ENCODE measurements at regions not wholly inside any gene's neighbourhood (a gene's known extent, or its start where the extent isn't known, plus 50 kb on each side); places are given as distances from the start of the nearest gene placed in this dataset.
"Not testable (repeated sequence)": the region's sequence is repeated elsewhere in the genome, so short reads cannot be mapped to it uniquely, and the experiment has no call there.

DNA sequence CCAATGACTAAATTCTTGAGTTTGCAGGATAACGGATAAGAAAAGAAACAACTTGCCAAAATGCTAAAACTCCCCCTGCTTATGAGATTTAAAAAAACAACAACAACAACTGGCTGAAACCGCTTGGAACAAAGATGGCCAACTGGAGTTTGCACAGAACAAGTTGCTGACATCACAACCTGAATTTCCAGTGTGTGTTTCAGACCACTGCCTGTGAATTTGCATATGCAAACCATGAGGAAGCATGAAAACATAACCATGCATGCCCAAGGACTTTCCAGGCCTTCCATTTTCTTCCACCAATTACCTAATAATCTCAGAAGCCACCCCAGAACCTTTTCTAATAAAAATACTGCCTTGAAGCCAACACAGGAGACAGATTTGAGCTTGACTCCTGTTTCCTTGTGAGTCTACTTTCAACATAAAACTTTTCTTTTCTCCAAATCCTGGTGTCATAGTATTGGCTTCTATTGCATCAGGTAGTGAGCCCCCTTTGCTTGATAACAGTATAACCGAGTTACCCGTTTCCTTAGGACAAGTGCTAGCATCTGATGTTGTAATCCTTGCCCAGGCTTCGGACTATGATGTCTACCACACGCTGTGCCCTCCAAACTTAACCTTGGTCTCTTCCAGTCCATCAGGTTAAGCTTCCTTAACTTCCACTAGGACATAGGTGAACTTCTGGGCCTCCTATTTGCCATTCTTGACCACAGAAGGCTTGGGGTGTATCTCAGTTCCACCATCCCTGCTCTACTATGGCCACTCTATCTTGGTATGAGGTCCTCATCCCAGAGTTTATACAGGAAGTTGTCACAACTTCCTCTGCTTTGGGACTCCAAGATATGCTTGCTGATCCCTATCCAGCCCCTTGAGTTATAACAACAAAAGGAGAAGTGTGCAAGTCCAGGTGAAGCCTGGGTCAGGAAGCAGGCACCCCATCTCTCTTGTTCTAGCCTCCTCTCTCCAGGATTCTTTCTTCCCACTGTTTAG is 385.5 kb upstream of the INTU start:
- DNase-seq (no peak), ATAC-seq (ENCODE audit: poor library complexity) (no peak)
- intact Hi-C loops (cut with DNase I), result no loop called here

DNA sequence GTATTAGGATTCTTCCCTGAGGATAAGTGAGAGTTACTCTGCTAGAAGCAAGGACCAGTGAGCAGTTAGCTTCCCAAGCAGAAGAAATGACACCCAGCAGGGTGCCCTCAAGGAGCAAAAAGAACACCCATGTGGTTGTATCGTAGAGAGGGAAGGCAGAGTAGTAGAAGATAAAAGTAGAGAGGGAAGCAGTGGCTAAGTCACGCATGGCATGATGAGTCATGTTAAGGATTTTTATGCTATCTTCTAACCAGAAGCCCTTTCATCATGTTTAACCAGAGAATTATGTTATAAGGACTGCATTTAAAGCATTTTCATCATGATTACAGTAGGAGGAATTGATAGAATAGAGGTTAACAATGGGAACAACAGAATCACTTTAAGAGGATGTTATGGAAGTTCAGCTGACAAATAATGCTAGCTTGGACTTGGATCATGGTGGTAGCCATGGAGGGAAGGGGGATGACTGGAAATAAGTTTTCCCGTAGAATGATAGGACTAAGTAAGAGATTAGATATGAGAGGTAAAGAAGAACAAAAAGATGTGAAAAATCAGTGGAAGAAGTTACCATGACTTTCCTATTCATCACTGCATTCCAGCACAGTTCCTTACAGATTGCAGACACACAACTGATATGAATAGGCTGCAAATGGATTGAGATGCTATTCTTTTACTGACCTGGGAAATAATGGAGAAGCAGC is 383.5 kb upstream of the INTU start:
- DNase-seq (no peak), ATAC-seq (ENCODE audit: poor library complexity) (no peak)
- intact Hi-C loops (cut with DNase I), result no loop called here

DNA sequence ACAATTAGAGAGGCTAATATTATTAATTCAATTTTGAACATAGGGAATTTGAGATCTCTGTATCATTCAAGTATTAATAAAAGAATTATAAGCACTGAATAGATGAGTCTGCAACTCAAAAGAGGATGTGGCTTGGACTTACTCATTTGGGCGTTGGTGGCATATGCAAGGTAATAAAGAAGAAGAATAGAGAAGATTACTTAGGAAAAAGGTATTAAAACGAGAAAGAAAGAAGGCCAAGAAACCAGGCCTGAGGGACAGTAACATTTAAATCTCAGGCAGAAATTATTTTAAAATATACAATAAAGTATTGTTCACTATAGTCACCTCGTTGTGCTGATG is 383.0 kb upstream of the INTU start:
- ATAC-seq (ENCODE audit: poor library complexity), result no peak
- no peak for DNase-seq
- intact Hi-C loops (cut with DNase I), result no loop called here

DNA sequence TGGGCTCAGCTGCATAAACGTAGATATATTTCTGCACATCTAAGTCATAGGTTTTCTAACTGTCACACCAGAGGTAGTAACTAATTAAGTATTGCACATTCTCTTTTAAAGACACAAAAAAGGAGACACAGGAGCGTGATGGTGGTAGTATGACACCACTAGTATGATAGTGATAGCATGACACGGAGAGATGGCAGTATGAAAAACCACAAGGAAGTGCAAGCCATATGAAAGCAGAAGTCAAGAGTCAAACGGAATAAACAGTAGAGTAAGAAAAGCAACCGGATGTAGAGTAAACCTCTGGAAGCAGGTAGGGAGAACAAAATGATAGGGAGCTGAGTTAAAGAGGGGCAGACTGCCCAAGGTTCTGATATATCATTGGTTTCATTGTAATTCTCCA is 382.2 kb upstream of the INTU start:
- DNase-seq, result no peak
- intact Hi-C loops (cut with DNase I), result no loop called here
- ATAC-seq (ENCODE audit: poor library complexity), result no peak

DNA sequence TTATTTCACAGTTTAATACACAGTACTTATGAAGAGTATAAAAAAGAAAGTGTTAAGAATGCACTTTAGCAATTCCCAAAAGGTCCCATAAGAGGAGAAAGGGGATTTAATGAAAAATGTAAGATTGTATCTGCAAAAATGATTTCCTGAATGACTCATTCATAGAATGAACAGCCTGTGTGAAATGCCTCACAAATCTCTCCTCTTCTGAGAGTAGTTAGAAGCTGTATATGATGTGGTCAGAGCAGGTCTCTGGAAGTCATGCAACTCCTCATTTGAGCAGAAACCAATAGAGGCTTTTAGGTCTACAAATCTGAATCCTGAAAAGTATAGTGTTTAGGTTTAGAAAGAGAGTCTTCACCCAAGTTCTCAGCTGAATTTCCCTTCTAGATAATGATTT is 381.3 kb upstream of the INTU start:
- ATAC-seq (ENCODE audit: poor library complexity) (no peak), DNase-seq (no peak)
- intact Hi-C loops (cut with DNase I), result no loop called here

DNA sequence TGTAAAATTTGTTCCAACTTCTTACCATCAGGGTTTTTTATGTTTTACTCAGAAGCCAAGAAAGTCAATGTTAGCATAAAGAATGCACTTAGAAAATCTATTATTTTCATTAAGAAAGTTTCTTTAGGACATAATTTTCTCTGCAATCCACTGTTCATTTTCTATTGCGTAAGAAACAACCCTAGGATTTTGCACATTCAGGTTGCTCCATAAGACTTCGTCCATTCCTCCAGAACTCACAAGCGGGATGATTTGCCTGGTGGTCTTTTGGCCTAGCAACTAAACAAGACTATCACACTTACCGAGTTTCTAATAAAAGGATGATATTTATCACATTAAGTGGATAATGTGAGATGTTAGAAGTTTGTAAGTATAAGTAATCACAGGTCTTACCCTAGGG is 376.3 kb upstream of the INTU start:
- ATAC-seq (ENCODE audit: poor library complexity), result no peak
- intact Hi-C loops (cut with DNase I), result no loop called here
- no peak for DNase-seq

DNA sequence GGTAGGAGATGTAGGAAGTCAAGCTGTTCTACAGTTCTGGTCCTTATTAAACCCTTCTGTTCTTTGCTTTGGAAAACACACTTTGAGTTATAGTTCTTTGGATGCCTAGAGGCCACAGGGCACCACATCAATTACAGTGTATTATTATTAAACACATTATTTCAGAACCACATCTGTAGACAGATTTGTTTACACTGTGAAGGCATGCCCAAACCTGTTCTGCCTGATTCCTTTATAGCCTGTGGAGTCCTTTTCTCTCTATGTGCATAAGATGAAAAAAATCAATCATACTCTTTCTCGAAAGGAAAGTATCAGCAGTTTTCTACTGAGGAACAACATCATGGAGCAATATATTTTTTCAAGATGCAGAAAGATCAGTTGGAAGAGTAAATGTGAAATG is 371.3 kb upstream of the INTU start:
- DNase-seq (no peak), ATAC-seq (ENCODE audit: poor library complexity) (no peak)
- intact Hi-C loops (cut with DNase I), result no loop called here

DNA sequence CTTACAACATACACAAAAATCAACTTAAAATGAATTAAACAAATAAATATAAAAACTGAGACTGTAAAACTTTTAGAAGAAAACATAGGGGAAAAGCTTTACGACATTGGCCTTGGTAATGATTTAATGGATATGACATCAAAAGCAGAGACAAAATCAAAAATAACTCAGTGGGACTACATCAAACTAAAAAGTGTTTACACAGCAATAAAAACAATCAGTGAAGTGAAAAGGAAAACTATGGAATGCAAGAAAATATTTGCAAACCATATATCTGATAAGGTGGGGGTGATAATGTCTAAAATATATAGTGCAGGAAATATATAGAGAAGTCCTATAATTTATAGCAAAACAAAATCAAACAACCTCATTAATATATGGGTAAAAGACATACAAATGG is 364.4 kb upstream of the INTU start:
- intact Hi-C loops (cut with DNase I), result no loop called here
- DNase-seq (no peak), ATAC-seq (ENCODE audit: poor library complexity) (no peak)

DNA sequence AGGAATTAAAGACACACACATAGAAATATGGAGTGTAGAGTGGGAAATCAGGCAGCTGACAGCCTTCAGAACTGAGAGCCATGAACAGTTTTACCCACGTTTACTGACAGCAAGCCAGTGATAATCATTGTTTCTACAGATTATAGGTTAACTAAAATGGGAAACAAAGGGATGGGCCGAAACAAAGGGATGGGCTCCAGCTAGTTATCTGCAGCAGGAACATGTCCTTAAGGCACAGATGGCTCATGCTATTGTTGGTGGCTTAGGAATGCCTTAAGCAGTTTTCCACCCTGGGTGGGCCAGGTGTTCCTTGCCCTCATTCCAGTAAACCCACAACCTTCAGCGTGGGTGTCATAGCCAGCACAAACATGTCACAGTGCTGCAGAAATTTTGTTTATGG is 355.7 kb upstream of the INTU start:
- DNase-seq; ATAC-seq (ENCODE audit: poor library complexity); intact Hi-C loops (cut with DNase I): not testable (repeated sequence)

DNA sequence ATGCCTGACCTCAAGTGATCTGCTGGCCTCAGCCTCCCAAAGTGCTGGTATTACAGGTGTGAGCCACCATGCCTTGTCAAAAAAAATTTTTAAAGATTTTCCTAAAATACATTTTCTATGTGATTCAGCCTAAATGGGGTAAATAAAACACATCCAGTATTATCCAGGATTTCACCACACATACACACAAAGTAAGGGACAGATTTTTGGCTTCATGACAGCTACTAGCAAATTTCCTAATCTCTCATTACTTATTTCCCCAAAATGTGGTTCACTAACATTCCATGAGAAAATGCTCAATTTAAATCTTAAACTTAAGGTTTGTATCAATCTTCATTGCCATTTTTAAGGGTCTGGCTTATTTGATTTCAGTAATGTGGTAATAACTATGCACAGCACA is 348.5 kb upstream of the INTU start:
- intact Hi-C loops (cut with DNase I), result no loop called here
- ATAC-seq (ENCODE audit: poor library complexity) (no peak), DNase-seq (no peak)

DNA sequence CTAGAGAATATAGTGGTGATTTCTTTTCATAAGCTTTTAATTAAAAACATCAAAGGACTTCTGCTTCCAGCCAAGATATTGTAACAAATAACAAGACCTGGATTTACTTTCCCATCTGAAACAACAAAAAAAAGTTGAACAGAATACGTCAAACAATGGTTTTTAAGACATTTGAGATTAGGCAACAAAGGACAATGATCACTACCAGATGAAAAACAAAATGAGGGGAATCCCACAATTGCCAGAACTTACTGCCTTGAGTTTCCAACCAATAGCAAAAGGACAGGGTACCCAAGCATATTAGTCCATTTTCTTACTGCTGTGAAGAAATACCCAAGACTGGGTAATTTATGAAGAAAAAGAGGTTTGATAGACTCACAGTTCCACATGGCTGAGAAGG is 341.4 kb upstream of the INTU start:
- ATAC-seq (ENCODE audit: poor library complexity), result no peak
- intact Hi-C loops (cut with DNase I), result no loop called here
- no peak for DNase-seq

DNA sequence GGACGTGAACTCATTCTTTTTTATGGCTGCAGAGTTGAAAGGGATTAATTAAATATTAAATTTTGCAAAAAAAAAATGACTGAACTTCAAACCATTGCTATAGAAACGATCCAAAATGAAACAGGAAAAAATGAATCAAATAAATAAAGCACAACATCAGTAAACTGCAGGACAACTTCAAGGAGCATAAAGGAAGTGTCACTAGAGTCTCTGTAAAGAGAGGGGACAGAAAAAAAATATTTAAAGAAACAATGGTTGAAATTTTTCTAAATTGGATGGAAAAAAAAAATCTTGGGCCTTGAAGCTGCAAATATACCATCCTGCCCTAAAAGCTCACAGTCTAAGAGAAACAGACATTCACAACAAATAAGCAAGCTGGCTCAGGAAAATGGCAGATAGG is 339.3 kb upstream of the INTU start:
- ATAC-seq (ENCODE audit: poor library complexity), result no peak
- intact Hi-C loops (cut with DNase I), result no loop called here
- DNase-seq, result no peak

DNA sequence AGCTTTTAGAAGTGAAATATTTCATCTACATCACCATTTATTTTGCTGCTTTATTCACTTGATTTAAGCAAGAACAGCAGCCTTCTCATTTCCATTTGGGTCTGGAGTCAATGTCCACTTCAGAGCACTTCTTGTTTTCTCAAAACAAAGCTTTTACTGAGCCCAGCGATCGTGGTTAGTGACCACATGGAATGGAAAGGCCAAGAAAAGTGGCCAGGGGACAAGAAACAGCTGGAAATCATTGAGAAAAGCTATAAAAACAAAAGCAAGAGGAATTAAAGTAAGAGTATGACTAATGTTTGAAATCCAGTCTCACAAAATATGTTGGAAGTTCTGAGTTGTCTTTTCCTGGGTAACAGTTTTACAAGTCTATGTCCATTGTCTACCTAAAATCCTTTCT is 328.4 kb upstream of the INTU start:
- DNase-seq, result no peak
- no peak for ATAC-seq (ENCODE audit: poor library complexity)
- intact Hi-C loops (cut with DNase I), result no loop called here

DNA sequence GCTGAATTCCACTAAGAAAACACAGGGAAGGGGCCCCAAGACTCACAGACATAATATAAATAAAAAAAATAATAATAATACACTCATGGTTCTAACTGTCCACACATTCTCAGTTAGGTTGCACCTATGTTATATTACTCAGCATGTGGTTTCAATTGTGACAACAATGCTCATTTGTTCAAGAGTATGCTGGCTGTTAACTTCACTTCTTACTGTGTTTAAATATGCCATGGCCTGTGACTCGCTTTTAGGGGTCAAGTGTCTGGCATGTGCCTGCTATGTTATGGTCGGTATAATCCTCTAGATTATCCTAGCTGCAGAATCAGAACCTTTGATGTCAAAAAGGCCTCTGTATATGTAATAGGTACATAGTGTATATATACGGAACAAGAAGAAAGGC is 324.8 kb upstream of the INTU start:
- DNase-seq, result no peak
- intact Hi-C loops (cut with DNase I), result no loop called here
- ATAC-seq (ENCODE audit: poor library complexity), result no peak

DNA sequence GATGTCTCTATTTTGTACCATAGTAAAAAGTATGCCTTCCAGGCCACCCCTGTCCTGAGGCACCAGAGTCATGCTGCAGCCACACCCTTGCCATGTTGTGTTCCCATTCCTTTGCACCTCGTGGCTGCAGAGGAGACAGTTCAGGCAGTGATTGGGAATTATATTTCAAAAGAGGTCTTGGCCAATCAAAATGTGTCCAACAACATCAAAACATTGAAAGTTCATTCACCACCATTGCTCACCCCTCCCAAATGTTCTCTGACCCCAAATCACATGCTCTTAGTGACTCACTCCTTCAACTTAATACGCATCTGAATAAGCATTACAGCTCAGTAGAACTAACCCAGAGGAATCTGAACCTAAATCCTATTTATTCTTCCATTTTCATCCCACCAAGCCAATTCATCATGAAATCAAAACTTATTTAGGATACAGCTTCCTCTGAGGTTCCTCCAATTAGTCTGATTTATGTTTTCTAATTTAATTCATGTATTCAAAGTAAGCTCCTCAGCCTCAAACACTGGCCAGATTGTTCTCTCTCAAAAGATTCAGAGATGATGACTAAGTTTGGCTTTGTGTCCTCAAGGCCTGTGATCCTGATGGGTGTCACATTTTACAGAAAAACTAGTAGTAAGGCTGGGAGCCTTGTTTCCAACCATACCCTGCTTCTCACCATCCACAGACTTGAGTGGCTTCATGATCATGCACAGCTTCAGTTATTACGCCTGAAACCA is 323.2 kb upstream of the INTU start:
- intact Hi-C loops (cut with DNase I), result no loop called here
- DNase-seq, result no peak
- no peak for ATAC-seq (ENCODE audit: poor library complexity)

DNA sequence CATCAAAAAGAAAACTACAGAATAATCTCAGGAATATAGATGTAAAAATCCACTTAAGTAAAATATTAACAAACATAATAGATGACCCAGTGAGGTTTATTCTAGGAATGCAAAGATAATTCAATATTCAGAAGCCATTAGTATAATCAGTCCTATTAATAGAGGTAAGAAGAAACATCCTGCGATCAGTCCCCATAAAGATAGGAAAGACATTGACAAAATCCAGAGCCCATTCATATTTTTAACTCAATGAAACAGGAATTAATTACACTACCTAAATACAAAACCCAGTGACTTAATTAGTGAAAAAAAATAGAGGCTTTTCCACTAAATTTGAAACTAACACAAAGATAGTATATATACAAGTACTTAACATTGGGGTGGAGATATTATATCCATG is 321.4 kb upstream of the INTU start:
- intact Hi-C loops (cut with DNase I), result no loop called here
- no peak for DNase-seq
- no peak for ATAC-seq (ENCODE audit: poor library complexity)

DNA sequence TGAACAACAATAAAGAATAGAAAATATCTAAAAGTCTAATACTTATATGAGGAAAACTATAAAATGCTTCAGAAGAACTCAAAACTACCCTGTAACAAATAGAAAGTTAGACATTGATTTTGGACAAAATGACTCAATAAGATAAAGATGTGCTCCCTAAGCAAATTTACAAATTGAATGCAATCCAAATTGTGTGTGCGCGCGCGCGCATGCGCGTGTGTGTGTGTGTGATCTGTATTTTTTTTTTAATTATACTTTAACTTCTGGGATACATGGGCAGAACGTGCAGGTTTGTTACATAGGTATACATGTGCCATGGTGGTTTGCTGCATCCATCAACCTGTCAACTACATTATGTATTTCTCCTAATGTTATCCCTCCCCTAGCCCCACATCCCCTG is 320.8 kb upstream of the INTU start:
- intact Hi-C loops (cut with DNase I), result no loop called here
- DNase-seq, result no peak
- ATAC-seq (ENCODE audit: poor library complexity), result no peak

DNA sequence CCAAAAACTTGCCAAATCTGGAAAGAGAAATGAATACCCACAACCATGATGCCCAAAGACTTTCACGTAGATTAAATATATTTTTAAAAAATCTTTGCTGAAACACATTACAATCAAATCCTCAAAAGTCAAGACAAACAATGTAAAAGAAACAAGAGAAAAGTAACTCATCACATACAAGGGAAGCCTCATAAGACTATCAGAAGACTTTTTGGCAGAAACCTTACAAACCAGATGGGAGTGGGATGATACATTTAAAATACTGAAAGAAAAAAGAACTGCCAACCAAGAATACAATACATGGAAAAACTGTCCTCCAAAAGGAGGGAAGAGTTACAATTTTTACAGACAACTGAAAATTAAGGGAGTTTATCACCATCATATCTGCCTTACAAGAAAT is 319.0 kb upstream of the INTU start:
- intact Hi-C loops (cut with DNase I), result no loop called here
- no peak for DNase-seq
- no peak for ATAC-seq (ENCODE audit: poor library complexity)

DNA sequence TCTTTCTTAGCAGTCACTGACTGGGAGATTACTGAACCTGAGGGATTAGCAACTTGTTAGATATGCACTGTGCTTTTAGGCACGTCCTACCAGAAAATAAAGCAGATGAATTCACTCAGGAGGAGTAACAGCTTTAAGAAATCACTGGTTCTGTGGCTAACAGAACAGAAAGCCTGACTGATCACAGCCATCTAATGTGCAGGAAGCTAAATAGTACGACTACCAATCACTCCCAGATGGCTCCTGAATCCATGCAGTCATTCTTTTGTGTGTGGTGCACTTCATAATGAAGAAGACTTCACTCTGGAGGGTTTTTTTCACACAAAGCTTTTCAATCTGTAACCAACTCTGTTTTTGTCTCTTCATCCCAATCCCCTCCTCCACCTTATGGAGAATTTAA is 305.3 kb upstream of the INTU start:
- ATAC-seq (ENCODE audit: poor library complexity) (no peak), DNase-seq (no peak)
- intact Hi-C loops (cut with DNase I), result no loop called here

DNA sequence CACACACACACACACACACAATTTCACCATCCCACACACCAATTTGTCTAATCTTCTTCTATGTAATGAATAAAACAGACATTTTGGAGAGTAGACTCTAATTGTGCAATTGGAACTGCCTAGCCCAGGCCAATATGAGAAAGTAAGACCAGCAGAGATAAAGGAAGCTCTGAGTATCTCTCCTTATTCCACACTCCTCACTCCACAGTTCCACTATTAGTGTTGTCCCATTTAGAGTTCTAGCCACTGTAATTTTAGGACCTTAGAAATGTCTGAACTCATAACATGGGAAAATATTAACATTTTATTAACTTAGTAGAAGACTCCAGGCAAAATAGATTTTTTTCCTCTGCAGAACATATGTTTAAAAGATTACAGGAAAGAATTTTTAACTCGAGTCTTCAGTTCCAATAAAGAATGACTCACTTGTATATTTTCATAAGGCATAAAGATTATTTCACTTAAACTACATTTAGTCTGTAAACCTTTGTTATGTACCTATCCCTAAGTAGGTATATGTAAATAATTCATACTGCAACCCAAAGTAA is 297.6 kb upstream of the INTU start:
- intact Hi-C loops (cut with DNase I), result no loop called here
- DNase-seq, result no peak
- ATAC-seq (ENCODE audit: poor library complexity), result no peak

Data from Right ventricle myocardium superior (tissue), 1 donor.